ENCODE measurements at regions not wholly inside any gene's neighbourhood (a gene's known extent, or its start where the extent isn't known, plus 50 kb on each side); places are given as distances from the start of the nearest gene placed in this dataset.

- in situ Hi-C loops (cut with MboI) = no loop called here
- no peak overlapping the region for H3K27ac ChIP-seq (ENCODE audit: extremely low read depth, low read depth, low read length)
- no TSS peak for BruUV-seq (replicated peaks)
- FAIRE-seq = no peak
- POLR2A ChIA-PET = no interaction called here
- CTCF ChIA-PET (ENCODE audit: low intra/inter-chr PET ratio) = no interaction called here
- ATAC-seq = no peak
- 9% methylated on average over 1 of the region's 1 CpG for WGBS (ENCODE audit: insufficient coverage, low coverage, missing lambda C conversion rate)
- H3K27me3 ChIP-seq (ENCODE audit: control insufficient read depth in 2 of 2, insufficient read depth in 2 of 2, low read length in 2 of 2) = no peaks in the 10 kb centered on the region
- intact Hi-C loops (cut with micrococcal nuclease) = no loop called here
- H2AFZ ChIP-seq (ENCODE audit: low read depth, low read length) = no peak overlapping the region
- H3K9me1 ChIP-seq (ENCODE audit: control insufficient read depth, insufficient read depth, low read length) = no peaks in the 10 kb centered on the region
- no peaks in the 10 kb centered on the region for H3K4me1 ChIP-seq (replicated peaks in 1 of 2; ENCODE audit: control insufficient read depth in 2 of 2, insufficient read depth in 2 of 2, low read length in 2 of 2)
- H3K9me3 ChIP-seq (replicated peaks; ENCODE audit: control insufficient read depth, insufficient read depth, low read depth, low read length) = no peaks in the 10 kb centered on the region
- no peaks in the 10 kb centered on the region for H3K79me2 ChIP-seq (ENCODE audit: control insufficient read depth, insufficient read depth, low read length)
- TF ChIP-seq SMARCC2 (IDR thresholded peaks at IDR 0.05; ENCODE audit: low read depth) (no peak), ZNF778 (CRISPR knock-in tag; IDR thresholded peaks at IDR 0.05) (no peak), TCF15 (CRISPR knock-in tag; IDR thresholded peaks at IDR 0.05) (no peak), ID3 (CRISPR knock-in tag; IDR thresholded peaks at IDR 0.05) (no peak), ID3 (tag; IDR thresholded peaks at IDR 0.05) (no peak), TAF1 (IDR thresholded peaks at IDR 0.05; ENCODE audit: control insufficient read depth, extremely low read depth, insufficient read depth, low read length, severe bottlenecking) (no peak), NFE2L1 (tag; IDR thresholded peaks at IDR 0.05; ENCODE audit: borderline replicate concordance, low read depth) (no peak), SP2 (IDR thresholded peaks at IDR 0.05; ENCODE audit: extremely low read depth, low read depth, low read length, poor library complexity, severe bottlenecking) (no peak), IRF1 (CRISPR knock-in tag; IDR thresholded peaks at IDR 0.05; ENCODE audit: borderline replicate concordance) (no peak), HINFP (tag; conservative IDR thresholded peaks at IDR 0.05; ENCODE audit: low read depth) (no peak), FOXJ2 (tag; IDR thresholded peaks at IDR 0.05) (no peak), PKNOX1 (IDR thresholded peaks at IDR 0.05) (no peak), EWSR1 (IDR thresholded peaks at IDR 0.05; ENCODE audit: borderline replicate concordance, low read depth, partially characterized antibody) (no peak), CTBP1 (IDR thresholded peaks at IDR 0.05; ENCODE audit: borderline replicate concordance) (no peak), PHTF2 (CRISPR knock-in tag; IDR thresholded peaks at IDR 0.05) (no peak)
- H3K9ac ChIP-seq (ENCODE audit: insufficient read depth in 1 of 2, low read depth in 2 of 2, low read length in 2 of 2) = no peak overlapping the region
- H3K4me3 ChIP-seq = no peak overlapping the region
- DNase-seq (ENCODE audit: extremely low read depth in 1 of 4, low spot score in 3 of 4) = no peak
- H4K20me1 ChIP-seq (replicated peaks; ENCODE audit: control insufficient read depth, insufficient read depth, low read length) = no peaks in the 10 kb centered on the region
- no peak overlapping the region for H3K4me2 ChIP-seq (ENCODE audit: insufficient read depth, low read length)
- H3K36me3 ChIP-seq (ENCODE audit: control insufficient read depth, insufficient read depth, low read length) = no peaks in the 10 kb centered on the region
Measured at GRCh38 chr4:13203101-13203500, 281.0 kb downstream of the RAB28 start.

All from K562 (cell line).